ENCODE measurements at regions not wholly inside any gene's neighbourhood (a gene's known extent, or its start where the extent isn't known, plus 50 kb on each side); places are given as distances from the start of the nearest gene placed in this dataset.
"Not testable (repeated sequence)": the region's sequence is repeated elsewhere in the genome, so short reads cannot be mapped to it uniquely, and the experiment has no call there.

DNA sequence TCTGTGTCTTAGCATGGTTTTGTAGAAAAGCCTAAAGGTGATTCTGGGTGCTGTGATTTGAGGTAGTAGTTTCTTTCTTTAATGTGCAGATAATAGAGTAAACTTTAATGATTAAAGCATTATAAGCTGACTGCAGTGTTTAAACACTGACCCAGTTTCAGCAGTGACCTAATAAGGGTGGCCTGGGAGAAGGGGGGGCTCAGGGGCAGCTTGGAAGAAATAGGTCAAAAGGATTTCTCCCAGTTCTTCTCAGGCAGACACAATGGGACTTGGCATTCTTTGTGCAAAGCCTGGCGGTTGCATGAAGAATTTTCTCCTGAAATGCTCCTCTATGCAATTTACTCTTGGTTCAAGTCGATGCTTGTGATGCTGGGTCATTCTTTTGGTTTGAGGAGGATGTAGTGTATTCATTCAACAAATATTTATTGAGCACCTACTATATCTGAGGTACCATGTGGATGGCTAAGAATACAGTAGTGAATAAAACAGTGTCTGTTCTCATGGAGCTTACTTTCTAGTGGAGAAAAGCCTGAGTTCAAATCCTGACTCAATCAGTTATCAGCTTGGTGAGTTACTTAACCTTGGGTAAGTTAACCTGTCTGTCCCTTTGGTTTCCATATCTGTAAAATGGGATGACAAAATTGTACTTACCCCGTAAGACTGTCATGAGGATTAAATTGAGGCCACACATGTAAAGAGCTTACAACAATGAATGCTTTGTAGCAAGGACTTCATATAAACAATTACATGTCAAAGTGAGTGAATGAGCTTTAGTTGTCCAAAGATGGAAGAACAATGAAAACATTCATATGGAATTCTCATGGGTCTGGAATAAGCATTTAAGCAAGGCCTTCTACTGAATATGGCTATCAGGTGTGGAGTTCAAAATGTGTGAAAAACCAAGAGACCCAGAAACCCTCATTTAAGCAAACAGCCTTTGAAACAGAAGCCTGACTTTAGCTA is 210.2 kb downstream of the KCNRG start:
- DNase-seq (ENCODE audit: insufficient read length, low spot score) (no peak), FAIRE-seq (no peak)

DNA sequence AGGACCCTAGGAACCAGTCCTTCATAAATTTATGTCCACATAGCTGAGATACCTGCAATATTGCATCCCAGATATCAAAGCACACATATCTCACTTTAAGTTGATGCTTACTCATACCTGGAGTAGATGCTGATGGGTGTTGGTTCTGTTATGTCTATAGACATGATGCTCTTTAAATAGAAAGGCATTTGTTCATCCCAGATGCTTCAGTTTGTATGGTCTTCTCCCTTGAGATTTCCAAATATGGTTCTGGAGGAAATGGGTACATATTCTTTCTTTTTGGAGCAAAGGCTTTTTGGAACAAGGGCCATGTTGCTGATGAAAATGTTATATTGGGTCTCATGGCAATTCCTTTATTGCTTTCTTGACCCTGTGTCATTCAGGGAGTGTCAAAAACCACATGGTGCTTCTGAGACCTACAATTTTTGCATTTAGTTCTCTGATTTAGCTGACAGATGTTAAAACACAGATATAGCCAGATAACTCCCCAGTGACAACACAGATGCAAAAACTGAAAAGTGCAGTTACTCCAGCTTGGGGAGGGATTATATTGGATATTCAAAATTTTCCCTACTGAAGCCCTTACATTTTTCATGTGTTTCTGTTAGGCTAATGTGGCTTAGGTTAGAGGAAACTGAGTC is 211.4 kb downstream of the KCNRG start:
- FAIRE-seq = peak; percentile 71
- DNase-seq (ENCODE audit: insufficient read length, low spot score) = no peak

DNA sequence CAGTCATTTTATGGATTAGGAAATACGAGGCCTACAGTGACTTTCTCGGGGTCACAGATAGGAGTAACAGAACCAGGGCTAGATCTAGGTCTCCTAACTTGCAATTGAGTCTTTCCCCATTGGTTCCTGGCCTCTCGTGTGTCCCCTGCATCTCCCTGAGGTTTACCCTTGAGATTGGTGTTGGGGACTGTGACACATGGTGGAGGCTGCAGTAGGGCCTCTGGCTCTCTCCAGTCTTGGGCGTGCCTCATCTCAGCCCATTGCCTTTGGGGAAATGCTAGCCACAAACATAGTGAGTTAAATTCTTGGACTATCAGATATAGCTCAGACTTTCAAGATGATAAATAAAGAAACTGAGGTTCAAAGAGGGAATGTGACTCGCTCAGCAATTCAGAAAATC is 212.1 kb downstream of the KCNRG start:
- no peak for FAIRE-seq
- no peak for DNase-seq (ENCODE audit: insufficient read length, low spot score)

DNA sequence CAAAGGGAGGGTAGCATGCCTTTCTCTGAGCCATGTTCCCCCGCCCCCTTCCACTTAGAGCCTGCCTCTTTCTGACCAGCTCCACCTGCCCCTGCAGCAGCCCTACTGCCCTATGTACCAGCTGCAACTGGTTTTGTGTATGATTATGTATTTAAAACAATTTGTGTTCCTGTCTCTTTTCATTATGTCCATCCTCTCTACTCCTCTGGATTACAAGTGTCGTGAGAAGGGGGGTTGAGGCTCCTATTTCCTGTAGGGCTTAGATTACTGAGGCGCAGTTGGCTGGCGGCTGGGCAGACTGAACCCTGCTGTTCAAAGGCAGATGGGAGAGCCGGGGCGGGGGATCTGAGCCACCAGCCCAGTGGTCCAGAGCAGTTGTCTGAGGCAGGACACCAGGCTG is 213.3 kb downstream of the KCNRG start:
- no peak for FAIRE-seq
- no peak for DNase-seq (ENCODE audit: insufficient read length, low spot score)

DNA sequence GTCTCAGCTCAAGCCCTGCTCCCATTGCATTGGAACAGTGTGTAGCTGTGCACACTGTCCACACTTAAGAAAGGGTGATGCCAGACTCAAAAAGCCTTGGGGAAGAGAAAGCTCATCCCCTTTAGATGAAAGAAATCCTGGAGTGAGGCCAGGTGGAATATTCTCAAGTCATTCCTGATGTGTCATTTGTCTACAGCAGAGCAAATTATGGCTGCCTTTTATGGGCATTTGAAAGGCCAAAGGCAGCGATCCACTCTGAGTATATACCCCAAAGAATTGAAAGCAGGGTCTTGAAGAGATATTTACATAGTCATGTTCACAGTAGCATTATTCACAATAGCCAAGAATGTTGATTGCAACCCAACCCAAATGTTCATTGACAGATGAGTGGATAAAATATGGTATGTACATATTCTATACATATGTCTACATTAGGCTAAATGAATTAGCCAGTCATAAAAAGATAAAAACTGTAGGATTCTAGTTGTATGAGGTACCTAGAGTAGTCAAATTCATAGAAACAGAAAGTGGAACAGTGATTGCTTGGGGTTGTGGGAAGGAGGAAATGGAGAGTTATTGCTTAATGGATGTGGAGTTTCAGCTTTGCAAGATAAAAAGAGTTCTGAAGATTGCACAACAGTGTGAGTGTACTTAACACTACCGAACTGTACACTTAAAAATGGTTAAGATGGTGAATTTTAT is 214.9 kb downstream of the KCNRG start:
- no peak for DNase-seq (ENCODE audit: insufficient read length, low spot score)
- peak; percentile 11 for FAIRE-seq

DNA sequence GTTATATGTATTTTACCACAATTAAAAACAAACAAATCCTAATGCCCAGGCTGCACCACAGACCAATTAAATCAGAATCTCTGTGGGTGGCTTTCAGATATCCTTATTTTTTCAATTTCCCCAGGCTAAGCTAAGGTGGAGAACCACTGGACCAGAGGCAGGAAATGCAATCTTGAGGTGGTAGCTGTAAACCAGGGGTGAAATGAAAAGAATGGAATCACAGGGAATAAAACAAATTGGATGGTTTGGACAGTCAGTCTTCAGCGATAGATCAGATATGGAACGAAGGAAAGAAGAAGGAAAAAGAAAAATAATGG is 215.4 kb downstream of the KCNRG start:
- DNase-seq (ENCODE audit: insufficient read length, low spot score) (no peak), FAIRE-seq (peak; percentile 44)

DNA sequence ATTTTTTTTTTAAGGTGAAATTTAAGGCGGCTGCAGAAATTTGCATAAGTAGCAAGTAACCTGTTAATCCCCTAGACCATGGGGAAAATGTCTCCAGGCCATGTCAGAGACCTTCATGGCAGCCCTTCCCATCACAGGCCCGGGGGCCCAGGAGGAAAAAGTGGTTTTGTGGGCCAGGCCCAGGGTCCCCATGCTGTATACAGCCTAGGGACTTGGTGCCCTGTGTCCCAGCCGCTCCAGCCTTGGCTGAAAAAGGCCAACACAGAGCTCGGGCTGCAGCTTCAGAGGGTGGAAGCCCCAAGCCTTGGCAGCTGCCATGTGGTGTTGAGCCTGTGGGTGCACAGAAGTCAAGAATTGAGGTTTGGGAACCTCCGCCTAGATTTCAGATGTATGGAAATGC is 218.3 kb downstream of the KCNRG start:
- DNase-seq (ENCODE audit: insufficient read length, low spot score); FAIRE-seq: not testable (repeated sequence)

DNA sequence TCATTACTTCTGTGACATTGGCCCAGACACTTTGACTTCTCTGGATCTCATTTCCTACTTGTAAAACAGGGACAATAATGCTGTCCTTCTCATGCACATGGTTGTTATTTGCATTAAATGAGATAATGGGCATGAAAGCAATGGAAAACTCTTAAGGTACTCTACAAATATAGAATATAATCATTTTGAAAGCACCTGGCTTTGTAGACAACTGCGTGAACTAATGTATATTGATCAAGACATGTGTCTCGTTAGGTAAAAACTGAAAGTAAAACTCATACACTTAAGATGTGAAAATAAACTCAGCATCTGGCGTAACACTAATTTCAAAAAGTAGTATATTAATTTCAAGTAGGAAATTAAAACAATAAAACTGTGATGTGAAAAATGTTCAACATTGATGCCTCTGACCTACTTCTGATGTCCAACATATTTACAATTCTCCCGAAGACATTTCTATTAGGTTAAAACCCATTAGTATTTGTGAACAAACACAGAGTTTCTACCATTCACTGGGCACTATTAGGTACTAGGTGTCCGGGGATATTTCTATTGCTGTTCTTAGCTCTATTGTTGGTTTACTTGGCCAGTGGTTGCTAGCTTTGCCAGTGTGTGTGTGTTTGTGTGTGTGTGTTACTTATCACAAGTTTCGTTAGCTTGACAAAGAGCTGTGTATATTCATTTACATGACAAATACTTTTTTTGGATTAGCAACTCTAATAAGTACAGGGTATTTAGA is 220.5 kb downstream of the KCNRG start:
- DNase-seq (ENCODE audit: insufficient read length, low spot score) (no peak), FAIRE-seq (no peak)

DNA sequence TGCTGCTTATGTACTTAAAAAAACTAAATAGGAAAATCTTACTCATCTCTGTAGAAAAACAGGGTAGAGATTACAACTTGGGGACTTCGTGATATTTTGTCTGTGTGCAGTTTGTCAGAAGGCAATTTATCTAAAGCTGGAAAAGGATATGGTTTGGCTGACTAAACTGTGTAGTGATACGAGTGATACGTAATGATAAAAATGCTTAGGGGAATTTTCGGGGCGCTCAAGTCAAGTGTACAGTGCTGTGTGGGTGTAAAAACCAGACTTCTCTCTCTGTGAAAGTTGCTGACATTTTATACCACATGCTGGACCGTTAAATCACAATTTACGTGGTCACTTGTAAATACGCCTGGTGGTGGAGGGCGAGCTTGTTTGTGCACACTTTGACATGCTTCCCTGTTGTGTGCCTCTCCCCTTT is 221.7 kb downstream of the KCNRG start:
- peak; percentile 84 for FAIRE-seq
- peak; percentile 22 for DNase-seq (ENCODE audit: insufficient read length, low spot score)

DNA sequence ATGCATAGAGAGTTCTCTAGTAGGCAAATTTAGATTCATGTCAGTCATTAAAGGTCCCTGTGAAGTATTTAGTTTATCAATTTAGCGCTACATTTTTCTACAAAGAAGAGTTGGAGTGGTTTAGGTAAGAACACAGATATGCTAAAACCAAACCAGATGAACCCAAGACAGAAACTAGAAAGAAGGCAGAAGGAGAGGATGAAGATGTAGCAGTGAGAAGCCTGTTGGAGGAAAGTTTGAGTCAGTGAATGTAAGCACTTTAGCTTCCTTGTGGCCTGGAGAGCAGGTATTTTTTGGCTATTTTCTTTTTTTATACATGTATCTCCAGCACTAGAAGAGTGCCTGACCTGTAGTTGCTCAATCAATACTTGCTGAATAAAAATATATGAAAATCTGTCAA is 223.7 kb downstream of the KCNRG start:
- FAIRE-seq (no peak), DNase-seq (ENCODE audit: insufficient read length, low spot score) (no peak)

DNA sequence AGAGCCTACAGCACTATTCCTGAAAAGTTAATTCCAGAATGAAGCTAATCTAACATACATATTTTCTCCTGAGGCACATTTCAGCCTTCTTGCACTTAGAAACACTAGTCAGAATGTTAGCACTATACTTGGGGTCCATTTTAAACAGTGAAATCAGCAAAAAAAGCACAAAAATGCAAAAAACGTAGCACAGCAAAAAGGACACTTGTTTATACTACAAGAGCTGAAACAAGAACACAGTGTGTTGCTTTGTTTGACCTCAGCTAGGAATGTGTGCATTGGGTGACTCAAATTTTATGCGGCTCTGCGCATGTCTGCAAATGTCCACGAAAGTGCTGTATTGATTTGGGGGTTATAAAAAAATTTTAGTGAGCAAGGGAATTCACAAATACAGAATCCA is 226.2 kb downstream of the KCNRG start:
- FAIRE-seq (no peak), DNase-seq (ENCODE audit: insufficient read length, low spot score) (no peak)

DNA sequence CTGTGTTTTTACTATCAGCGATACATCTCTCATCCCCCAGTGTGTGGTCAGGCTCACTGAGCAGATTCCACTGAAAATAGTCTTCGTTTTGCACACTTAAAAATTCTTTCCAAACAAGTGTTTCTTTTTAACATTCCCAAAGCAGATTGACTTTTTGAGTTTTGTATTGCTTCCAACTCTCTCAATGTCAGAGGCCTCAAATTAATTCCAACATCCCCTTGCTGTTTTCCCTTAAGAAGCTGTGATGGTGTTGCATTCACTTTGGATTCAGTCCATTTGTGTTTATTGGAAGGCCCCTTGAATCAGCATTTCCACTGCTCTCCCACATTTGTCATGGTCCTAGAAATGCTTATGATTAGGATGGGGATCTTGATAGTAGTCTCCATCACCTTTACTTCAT is 228.7 kb downstream of the KCNRG start:
- no peak for FAIRE-seq
- no peak for DNase-seq (ENCODE audit: insufficient read length, low spot score)

DNA sequence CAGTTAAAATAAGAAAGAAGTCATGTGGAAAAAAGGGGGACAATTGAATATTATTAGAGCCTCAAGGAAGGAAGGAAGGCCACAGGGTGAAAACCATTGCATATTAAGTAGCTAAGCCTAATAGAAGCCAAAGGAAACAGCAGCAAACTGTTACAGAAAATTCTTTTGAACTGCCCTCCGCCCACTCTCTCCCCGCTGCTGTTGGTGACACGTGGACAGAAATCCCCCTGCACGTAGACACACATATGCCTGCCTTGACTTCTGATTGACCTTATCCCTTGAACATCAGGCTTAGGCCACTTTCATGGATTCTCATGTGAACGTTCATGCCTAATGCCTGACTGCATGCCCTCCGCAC is 229.1 kb downstream of the KCNRG start:
- DNase-seq (ENCODE audit: insufficient read length, low spot score) (no peak), FAIRE-seq (no peak)

DNA sequence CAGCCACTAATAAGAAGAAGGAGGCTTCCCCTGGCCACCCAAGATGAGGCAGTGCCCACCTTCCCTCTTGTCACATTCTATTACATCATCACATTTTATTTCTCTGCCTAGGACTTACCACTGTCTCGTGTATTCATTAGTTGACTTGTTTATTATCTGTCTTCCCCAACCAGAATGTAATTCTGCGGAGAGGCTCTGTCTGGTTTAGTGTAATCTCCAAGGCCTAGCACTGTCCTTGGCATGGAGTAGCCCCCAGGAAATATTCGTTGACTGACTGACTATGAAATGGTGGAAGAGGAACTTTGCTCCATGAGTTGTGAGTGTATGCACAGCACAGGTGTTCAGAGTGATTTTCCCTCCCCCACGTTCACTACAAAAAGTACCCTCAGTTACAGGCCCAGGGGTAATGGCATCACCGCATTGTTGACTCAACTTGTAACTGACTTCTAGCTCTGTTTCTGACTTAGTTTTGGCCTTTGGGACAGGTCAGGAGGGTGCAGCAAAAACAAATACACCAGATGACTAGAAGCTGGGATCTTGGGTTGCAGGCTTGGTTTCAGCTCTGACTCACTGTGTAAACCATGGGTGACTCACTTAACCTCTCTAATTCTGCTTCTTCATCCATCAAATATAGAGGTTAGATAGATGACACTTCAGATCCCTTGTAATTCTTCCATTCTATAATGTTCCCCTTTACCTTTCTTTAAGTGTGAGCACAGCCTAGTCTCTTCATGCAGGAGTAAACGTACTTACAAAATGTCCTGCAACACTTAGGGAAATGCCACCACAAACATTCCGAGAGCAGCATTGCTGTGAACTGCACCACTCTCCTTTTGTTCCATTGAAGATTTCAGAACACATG is 229.7 kb downstream of the KCNRG start:
- FAIRE-seq (peak; percentile 89), DNase-seq (ENCODE audit: insufficient read length, low spot score) (no peak)

DNA sequence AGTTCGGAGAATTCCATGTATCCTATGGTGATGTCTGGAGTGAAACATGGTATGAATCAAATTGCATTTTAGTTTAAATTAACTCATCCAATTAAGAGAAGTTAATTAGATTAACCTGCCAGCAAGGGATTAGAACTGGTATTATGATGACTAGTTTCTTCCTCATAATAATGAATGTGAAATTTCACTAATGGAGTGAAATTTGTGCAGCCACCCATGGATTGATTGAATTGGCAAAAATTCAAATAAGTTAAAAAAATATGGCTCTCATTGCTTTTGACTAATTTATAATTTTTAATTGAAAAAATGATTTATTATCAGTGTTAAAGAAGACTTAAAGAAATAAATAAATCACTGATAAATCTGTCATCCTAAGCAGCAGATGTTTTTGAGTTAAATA is 232.0 kb downstream of the KCNRG start:
- FAIRE-seq = no peak

DNA sequence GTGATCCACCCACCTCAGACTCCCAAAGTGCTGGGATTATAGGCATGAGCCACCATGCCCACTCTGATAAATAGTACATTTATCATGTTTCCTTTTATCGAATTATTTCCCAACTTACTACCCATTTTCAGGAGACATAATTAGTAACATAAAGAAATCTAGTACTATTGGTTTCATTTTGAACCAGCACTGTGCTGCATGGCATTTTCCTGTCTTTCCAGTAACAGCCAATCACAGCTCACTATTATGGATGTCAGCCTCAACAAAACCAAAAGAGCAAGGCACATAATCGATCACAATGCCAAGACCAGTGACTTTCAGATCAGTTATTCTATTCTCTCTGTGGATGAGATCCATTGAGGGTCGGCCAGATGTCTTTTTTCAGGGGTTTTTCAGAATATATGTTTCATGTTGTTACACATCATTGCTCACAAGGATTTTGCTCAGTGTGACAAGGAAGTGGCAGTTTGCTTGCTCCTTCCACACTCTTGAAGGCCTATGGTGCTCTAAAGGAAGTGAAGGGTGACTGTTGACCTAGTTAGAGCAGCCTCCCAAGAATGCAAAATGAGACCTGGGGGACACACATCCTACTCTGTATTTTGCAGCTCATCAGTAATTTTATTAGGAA is 233.4 kb downstream of the KCNRG start:
- FAIRE-seq (no peak), DNase-seq (ENCODE audit: insufficient read length, low spot score) (no peak)

More for the DNA sequence above, 232.0 kb downstream of the KCNRG start:
- DNase-seq (ENCODE audit: insufficient read length, low spot score) = no peak

DNA sequence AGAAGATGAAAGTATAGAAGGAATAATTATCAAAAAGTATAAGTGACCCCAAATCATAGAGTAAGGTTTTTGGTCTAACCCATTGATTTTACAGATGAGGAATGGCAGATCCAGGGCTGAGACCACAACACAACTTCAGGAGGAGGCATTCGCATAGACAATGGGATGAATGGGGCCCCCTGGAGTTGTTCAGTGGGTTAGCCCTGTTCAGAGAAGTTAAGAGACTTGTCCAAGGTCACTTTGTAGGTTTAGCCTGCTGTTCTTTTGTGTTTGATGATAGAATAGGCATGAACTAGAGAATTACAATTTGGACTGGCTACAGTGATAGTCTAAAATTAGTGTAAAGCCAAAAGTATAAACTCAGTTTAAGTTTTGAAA is 233.9 kb downstream of the KCNRG start:
- FAIRE-seq (no peak), DNase-seq (ENCODE audit: insufficient read length, low spot score) (no peak)

DNA sequence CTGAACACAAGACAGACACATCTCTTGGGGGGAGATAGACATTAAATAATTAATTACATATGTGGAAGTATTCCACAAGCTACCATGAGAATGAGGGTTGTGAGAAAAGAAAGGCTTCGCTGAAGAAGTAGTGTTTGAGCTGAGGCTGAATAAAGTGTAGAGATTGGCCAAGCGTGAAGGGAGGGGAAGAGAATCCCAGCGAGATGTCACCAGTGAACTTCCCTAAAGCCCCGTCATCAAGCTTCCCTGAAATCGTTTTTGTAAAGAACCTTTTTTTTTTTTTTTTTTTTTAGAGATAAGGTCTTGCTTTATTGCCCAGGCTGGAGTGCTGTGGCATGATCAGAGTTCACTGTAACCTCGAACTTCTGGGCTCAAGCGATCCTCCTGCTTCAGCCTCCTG is 235.2 kb downstream of the KCNRG start:
- FAIRE-seq (no peak), DNase-seq (ENCODE audit: insufficient read length, low spot score) (no peak)

DNA sequence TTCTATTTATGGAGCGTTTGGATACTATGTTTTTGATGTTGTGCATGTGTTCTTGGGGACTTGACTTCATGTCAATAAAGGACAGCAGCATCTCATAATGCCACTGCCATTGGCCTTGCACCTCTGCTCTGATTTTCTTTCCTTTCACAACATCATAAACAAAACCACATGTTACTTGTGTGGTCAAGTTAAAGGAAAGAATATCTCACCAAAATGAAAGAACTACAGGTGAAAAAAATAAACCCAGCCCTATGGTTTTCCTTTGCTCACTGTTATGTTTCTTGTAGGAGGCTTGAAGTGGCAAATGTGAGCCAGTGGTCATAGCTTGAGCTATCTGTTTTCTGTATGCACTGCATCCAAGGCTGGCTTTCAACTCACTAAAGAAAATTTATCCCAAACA is 240.4 kb downstream of the KCNRG start:
- no peak for FAIRE-seq

More for the DNA sequence above, 240.4 kb downstream of the KCNRG start:
- no peak for DNase-seq (ENCODE audit: insufficient read length, low spot score)
